K562 (cell line): ENCODE measurements at regions not wholly inside any gene's neighbourhood (a gene's known extent, or its start where the extent isn't known, plus 50 kb on each side); places are given as distances from the start of the nearest gene placed in this dataset.

Experiments
- ARNT ChIP-seq, 2 experiments: fragments of 450-650 bp; IDR thresholded peaks; 2 replicates each; pipeline ENCODE4 v1.6.1; 2016; ENCODE audit warnings: mild to moderate bottlenecking in 1 of 2
- ATF2 ChIP-seq: sonication (generic); formaldehyde crosslinking; IDR thresholded peaks from 2 replicates; pipeline ENCODE4 v1.8.1; 2022; ENCODE audit warnings: missing genetic modification reagents
- CREB3L1 ChIP-seq: fragments of 450-650 bp; IDR thresholded peaks from 2 replicates; pipeline ENCODE4 v1.6.1; 2014; ENCODE audit warnings: low read depth, mild to moderate bottlenecking, moderate library complexity, borderline replicate concordance
- EWSR1 ChIP-seq: fragments of 450-650 bp; IDR thresholded peaks from 2 replicates; pipeline ENCODE4 v1.6.1; 2018; ENCODE audit warnings: borderline replicate concordance, mild to moderate bottlenecking, low read depth, moderate library complexity; ENCODE audit not compliant: partially characterized antibody
- PATZ1 ChIP-seq: fragments of 250-450 bp; sonication (Bioruptor Pico); IDR thresholded peaks from 2 replicates; pipeline ENCODE4 v1.5.0; 2020; ENCODE audit warnings: mild to moderate bottlenecking, borderline replicate concordance
- PRPF4 ChIP-seq: fragments of 200-400 bp; formaldehyde crosslinking; IDR thresholded peaks from one replicate; pipeline ENCODE4 v1.6.1; 2017; ENCODE audit warnings: low read length, low read depth, mild to moderate bottlenecking; ENCODE audit not compliant: insufficient read depth, poor library complexity, severe bottlenecking
- SMARCB1 ChIP-seq: IDR thresholded peaks from 2 replicates; pipeline ENCODE4 v1.6.1; 2011; ENCODE audit warnings: improper control_type of control experiment, low read depth; ENCODE audit not compliant: insufficient read length
- SNIP1 ChIP-seq: fragments of 450-650 bp; IDR thresholded peaks from 2 replicates; pipeline ENCODE4 v1.7.1; 2017; ENCODE audit warnings: low read depth, mild to moderate bottlenecking
- YY1 ChIP-seq, 3 experiments: IDR thresholded peaks; 2 replicates each; pipeline ENCODE4 v1.6.1; 2011; ENCODE audit warnings: low read length in 2 of 3, mild to moderate bottlenecking in 2 of 3, moderate library complexity in 2 of 3, borderline replicate concordance in 1 of 3, control low read depth in 1 of 3, low read depth in 1 of 3; ENCODE audit not compliant: insufficient read depth in 3 of 3, insufficient replicate concordance in 2 of 3, control insufficient read depth in 1 of 3, insufficient read length in 1 of 3; ENCODE audit errors: extremely low read depth in 1 of 3
- ZBTB11 ChIP-seq, 3 experiments: fragments of 200-800 bp in 1 of 3; fragments of 250-450 bp in 1 of 3; fragments of 450-650 bp in 1 of 3; sonication (Bioruptor Pico) in 1 of 3; sonication (Bioruptor generic) in 1 of 3; formaldehyde crosslinking in 1 of 3; IDR thresholded peaks; 2 replicates each; pipeline versions ENCODE4 v1.6.1 to v1.8.0; 2016 to 2022; ENCODE audit warnings: mild to moderate bottlenecking in 2 of 3, missing genetic modification characterization in 2 of 3, missing compliant biosample characterization in 1 of 3, moderate library complexity in 1 of 3
- ZBTB33 ChIP-seq: sonication (generic); formaldehyde crosslinking; IDR thresholded peaks from 2 replicates; pipeline ENCODE4 v1.8.1; 2023; ENCODE audit warnings: mild to moderate bottlenecking, missing genetic modification reagents
- ZNF217 ChIP-seq: sonication (generic); formaldehyde crosslinking; IDR thresholded peaks from 2 replicates; pipeline ENCODE4 v1.8.0; 2022; ENCODE audit warnings: mild to moderate bottlenecking, missing genetic modification reagents
- ZNF239 ChIP-seq: fragments of 250-450 bp; sonication (Bioruptor Pico); IDR thresholded peaks from 2 replicates; pipeline ENCODE4 v1.4.0; 2020; ENCODE audit warnings: mild to moderate bottlenecking

GRCh38 chr12:124510301-124510970, 57.0 kb downstream of the NCOR2 start (continued):
- TF ChIP-seq ZNF239 (CRISPR knock-in tag), result no peak
- no peak for TF ChIP-seq EWSR1
- no peak for TF ChIP-seq ZBTB11 (CRISPR knock-in tag; IDR thresholded peaks at IDR 0.05)
- no peak for TF ChIP-seq SMARCB1
- TF ChIP-seq ATF2 (CRISPR knock-in tag), result no peak
- TF ChIP-seq ZBTB33 (CRISPR knock-in tag), result peak; percentile 67
- TF ChIP-seq PRPF4, result no peak
- no peak for TF ChIP-seq PATZ1
- no peak for TF ChIP-seq SNIP1
- no peak for TF ChIP-seq CREB3L1
- TF ChIP-seq ARNT (IDR thresholded peaks at IDR 0.05), result no peak
- no peak for TF ChIP-seq ZNF217 (CRISPR knock-in tag)
- no peak for TF ChIP-seq YY1 (IDR thresholded peaks at IDR 0.05; ENCODE audit: borderline replicate concordance in 1 of 3, control insufficient read depth in 1 of 3, extremely low read depth in 1 of 3, insufficient read depth in 3 of 3, insufficient read length in 1 of 3, insufficient replicate concordance in 2 of 3, low read depth in 1 of 3, low read length in 2 of 3)
